Erythroblast (primary cell): ENCODE measurements at regions not wholly inside any gene's neighbourhood (a gene's known extent, or its start where the extent isn't known, plus 50 kb on each side); places are given as distances from the start of the nearest gene placed in this dataset.

ENCODE experiments used
- GATA1 ChIP-seq: IDR thresholded peaks from 2 replicates; pipeline ENCODE4 v1.6.1; 2011; ENCODE audit warnings: low read depth, mild to moderate bottlenecking, control low read depth, low read length, moderate library complexity
- POLR2A ChIP-seq: IDR thresholded peaks from 2 replicates; pipeline ENCODE4 v1.6.1; 2011; ENCODE audit warnings: mild to moderate bottlenecking, low read length

DNA sequence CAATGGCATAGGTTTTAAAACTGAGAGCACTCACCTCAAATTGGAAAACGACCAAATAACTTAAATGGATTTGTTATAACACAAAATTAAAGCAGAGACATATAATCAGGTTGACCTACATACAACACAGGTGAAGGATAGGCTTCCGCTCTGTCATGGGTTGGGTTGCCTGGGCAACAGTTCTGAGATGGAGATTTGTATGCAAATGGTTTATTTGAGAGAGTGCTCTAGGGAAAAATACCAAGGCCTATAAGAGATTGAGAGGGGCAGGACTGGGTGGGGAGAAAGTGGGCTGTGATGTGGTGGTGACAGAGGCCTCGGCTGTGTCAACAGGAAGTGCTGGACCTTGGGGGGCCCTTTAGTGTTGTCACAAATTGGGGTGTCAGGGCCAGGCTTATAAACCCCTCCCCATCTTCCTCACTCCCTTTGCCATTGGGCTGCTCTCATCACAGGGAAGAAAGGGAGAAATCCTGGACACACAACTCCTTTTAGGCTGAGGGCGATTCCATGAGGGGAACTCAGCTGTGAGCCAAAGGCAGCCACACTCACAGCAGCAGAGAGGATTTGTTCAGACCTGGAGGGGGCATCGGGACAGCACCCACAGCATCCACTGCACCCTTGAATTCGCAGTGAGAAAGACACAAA lies 105.4 kb upstream of the LYZL1 start:
- no peak for TF ChIP-seq POLR2A
- TF ChIP-seq GATA1, result no peak
